ENCODE measurements at regions not wholly inside any gene's neighbourhood (a gene's known extent, or its start where the extent isn't known, plus 50 kb on each side); places are given as distances from the start of the nearest gene placed in this dataset.

DNA sequence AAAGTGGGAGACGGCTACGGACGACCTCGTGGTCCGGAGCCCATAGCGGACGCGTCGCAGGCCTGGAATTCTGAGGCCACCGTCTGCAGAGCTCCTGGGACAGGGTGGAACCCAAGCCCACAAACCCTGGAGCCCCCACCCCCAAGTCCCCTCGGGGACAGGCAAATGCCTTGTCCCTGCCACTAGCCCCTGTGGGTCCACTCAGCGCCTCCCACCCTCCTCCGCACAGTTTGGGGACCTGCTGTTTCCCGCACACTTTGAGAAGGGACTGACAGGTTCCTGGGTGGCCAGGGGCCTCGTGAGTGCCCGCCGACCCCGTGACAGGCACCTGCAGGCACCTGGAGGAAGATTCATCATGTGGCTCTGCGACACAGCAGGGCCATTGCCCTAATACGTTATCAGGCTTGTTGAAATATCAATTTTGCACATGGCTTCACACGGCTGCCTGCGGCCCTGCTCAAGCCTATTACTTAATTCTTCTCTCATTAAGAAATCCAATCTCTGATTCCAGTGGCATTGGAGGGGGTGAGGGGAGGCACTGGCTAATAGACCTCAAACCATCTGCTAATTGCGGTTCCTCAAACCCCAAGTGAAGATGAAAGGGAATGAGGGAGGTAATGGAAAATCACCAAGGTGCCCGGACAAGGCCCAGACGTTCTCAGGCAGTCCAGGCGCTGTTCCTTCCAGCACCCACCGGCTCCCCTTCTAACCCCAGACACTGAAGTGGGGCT lies 672.5 kb downstream of the BRD1 start:
- DNase-seq (ENCODE audit: low read depth), result no peak

DNA sequence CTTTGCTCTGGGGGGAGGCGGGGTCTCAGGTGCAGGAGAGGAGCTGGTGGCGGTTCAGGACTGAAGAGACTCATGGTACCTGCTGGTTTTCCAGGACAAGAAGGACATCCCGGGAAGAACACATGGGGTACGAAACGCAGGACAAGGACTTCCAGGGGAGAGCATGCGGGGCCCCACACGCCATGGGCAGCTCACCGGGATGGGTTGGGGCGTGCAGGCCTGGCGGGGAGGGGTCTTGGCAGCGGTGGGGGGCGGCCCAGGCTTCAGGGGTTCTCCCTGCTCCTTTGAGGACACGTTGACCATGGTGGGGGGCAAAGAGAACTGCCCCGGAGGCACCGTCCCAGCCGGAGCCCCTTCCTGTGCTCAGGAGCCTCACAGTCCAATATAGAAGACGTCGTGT lies 673.2 kb downstream of the BRD1 start:
- DNase-seq (ENCODE audit: low read depth), result no peak

DNA sequence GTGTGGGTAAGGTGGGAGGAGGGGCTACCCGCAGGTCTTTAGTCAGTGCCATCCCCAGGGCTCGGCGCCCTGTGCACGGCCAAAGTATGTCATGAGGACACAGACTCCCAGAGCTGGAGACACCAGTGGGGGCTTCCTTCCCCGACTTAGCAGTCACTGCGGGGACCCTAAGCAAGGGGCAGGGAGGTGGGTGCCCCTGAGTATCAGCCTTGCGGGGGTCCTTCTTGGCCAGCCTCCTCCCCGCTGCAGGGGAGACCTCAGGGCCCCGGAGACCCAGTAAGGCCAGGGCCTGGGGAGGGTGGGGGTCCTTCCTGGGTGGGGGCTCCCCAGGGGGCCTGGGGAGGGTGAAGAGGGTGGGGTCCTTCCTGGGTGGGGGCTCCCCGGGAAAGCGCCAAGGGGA lies 673.8 kb downstream of the BRD1 start:
- no peak for DNase-seq (ENCODE audit: low read depth)

DNA sequence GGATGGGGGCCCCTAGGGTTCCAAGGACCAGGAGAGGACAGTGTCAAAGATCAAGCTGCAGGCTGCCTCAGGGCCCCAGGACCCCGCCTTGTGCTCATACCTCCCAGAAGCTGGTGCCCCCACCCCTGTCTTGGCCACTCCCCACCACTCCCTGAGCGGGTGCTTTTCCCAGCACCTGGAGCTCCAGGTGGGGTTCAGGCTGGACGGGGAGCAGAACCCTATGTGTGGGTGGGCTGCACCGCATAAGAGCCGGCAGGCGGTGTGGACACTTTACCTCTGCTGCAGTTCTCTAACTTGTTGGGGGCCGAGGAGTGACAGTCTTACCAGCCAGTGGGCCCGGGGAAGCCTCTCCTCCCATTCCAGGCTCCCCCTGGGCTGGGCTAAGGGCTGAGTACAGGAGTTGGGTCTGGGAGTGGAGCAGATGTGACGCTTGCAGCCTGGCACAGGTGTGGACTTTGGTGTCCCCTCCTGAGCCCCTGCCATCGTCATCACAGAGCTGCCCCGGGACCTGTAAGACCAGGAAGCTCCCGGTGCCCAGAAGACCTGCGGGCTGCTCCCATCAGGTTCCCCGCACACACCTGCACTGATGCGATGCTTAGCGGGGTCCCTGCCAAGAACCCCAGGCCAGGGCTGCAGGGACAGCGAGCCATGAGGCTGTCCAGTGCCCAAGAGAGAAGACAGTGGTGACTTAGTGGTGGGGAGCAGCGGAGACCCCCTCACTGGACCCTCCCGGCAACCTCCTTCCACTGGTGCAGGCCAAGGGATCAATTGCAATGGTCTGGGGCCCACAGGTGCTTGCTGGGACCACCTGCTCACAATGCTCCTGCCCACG lies 674.5 kb downstream of the BRD1 start:
- no peak for DNase-seq (ENCODE audit: low read depth)

DNA sequence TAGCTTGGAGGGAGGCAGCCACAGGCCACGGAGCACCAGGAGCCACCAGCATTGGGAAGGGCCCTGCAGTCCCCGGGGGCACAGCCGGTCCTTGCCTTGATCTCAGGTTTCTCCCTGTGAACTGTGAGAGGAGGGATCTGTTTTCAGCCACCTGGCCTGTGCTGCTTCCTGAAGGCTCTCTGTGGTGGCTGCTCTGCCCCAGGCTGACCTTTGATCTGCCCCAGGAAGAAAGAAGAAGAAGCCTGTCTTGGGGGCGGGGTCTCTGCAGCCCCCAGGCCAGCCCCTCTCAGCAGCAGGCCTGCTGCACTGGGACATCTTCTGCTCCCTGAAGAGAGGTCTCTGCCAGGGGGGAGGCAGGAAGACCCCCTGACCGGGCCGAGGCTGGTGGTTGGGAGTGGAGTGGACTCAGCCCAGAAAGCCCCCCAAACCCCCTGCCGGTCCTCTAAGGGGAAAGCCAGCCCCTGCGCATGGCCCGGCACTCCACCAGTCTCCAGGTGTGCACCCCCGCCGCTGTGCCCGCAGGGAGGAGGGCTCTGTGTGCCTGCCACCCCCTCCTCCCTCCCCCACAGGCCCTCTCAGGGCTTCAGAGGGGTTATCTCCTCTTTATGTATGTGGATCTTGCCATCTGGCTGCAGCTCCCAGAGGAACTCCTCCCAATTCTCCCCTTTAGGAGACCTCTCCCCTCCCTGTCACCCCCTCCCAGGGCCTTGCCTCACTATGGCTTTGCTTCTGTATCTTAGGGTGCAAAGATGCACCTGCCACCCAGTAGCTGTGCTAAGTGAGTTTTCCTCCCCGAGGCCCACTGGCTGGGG lies 675.3 kb downstream of the BRD1 start:
- DNase-seq (ENCODE audit: low read depth), result no peak

DNA sequence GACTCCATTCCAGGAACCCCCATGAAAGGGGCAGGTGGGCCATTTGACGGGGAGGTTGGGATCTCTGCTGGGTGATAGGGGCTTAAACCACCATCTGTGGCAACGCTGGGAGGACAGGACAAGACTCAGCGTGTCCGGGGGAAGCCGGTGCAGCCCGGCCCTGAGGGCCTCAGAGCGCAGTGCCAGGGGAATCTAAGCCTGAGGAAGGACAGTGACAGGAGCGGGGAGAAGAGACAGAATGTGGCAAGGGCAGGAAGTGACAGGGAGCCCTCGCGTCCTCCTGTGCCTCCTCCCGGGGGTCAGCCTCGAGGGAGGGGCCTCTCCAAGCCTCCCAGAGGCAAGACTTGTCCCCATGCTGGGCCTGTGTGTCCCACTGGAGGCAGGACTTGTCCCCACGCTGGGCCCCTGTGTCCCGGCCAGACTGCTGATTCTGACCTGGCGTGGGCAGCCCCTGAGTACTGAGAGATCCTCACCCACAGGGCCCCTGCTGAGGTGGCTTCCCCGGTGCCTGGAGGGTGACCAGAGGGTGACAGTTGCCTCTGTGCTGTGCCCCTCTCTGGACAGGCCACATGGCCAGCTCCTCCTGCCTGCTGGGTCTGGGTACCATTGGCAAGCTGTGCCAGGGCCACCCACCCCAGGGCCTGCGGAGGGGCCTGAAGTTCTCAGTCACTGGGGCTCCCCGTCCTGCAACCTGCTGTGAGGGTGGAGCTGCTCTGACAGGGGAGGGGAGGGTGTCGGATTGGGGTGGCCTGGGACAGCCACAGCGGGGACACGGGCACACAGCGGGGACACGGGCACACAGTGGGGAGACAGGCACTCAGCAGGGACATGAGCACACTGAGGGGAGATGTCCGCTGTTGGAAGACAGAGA lies 676.2 kb downstream of the BRD1 start:
- no peak for DNase-seq (ENCODE audit: low read depth)

DNA sequence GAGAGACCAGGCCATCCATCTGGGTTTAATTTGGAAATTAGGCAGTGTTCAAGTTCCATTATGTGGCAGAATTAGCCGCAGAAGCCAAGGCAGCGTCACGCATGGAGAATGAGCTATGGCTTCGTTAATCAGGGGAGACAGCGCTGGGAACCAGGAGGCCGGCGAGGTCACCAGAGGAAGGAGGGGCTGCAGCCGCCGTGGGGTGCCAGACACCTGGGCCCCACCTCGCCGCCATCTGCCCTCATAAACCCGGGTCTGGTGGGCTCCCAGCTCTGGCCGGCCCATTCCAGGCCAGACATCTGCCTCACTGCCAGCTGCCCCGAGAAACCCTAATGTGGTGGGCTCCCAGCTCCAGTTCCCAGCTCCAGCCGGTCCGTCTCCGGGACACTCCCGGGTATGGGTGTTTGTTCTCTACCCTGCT lies 676.9 kb downstream of the BRD1 start:
- DNase-seq (ENCODE audit: low read depth), result no peak

DNA sequence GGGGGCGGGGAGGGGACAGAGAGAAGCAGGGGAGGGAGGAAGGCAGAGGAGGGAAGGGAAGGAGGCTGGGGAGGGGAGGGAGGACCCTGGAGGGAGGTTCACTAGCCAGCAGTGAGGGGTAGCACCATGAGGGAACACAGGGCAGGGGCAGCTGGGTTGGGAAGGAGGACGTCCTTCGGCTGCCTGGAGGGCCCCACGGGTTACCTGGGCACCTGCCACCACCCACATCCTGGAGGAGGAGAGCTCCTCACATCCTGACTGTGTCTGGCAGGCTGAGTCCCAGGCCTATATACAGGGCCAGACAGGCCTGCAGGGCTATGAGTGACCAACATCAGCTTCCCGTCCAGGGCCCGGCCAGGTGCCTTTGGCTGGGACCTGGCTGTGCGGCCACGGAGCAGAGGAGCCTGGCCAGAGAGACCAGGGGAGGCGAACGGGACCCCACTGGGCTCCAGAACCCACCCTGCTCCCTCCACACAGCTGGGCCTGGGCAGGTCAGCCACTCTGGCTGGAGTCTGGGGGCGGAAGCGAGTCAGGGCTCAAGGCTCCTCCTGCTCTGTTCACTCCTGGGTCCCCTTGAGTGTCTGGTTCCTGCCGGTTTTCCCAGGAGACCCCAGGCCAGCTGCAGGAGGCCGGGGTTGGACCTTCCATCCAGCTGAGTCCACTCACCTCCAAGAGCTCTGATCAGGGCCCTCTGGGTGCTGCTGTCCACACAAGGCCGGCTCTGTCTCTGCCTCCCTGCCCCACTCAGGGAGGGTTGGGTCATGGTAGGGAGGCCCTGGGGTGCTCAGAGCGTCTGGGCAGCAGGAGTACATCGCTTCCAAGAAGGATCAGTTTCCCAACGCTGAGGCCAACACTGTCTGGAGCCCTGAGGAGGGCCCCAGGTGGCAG lies 677.7 kb downstream of the BRD1 start:
- no peak for DNase-seq (ENCODE audit: low read depth)

DNA sequence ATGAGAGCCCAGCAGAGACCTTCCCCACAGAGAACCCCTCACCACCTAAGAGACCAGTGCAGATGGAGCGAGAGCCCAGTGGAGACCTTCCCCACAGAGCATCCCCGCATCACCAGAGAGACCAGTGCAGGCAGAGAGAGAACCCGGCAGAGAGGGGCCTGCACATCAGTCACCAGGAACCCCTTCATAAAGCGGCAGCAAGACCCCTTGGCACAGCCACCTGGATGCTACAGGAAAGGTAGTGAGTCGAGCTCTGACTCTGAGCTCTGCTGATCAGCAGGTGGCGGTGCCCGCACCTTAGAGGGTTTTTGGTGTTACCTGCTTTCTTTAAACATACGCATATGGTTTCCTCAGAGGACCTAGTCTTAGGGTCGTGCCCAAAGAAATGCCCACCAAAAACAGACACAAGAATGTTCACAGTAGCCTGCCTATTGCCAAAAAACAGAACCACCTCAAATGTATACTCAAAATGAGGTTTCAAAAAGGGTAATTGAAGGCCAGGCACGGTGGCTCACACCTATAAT lies 678.7 kb downstream of the BRD1 start:
- DNase-seq (ENCODE audit: low read depth), result no peak

DNA sequence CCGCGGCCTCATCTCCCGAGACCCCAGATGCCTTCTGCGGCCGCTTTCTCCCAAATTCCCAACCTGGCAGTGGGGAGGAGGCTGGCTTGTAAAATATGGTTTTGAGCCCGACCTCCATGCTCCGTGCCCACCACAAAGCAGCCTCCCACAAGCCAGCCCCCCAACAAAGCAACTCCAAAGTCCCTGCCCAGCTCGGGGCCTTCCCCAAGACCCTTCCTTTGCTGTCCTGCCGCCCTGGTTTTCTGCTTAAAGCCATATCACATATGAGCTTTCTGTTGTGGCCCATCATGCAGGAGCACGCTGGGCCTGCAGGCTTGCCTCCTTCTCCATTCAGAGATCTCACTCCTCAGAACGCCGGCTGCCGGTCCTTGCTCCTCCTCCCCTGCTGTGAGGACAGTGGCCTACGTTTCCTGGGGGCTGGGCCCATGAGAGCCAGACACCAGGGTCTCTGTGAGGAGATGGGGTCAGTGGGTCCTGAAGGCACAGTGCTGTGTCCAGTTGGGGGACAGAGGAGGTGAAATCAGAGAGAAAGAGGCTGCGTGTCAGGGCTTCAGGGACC lies 680.0 kb downstream of the BRD1 start:
- no peak for DNase-seq (ENCODE audit: low read depth)

DNA sequence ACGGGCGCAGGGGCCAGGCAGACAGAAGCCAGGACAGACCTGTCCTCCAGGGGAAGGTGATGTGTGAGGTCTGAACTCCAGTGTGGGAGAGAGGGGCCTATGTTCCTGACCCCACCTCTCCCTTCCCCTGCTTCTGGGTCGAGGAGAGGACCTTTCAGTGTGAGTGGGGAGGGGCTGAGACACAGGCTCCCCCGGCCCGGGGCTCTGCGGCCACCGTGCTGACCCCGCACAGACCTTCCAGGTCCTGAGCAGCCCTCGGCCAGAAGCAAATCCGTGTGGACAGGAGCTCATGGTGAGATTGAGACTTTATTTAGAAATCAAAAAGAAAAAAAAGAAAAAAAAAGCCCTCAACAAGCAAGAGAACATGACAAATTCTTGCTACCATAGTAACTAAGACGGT lies 680.5 kb downstream of the BRD1 start:
- DNase-seq (ENCODE audit: low read depth), result no peak

DNA sequence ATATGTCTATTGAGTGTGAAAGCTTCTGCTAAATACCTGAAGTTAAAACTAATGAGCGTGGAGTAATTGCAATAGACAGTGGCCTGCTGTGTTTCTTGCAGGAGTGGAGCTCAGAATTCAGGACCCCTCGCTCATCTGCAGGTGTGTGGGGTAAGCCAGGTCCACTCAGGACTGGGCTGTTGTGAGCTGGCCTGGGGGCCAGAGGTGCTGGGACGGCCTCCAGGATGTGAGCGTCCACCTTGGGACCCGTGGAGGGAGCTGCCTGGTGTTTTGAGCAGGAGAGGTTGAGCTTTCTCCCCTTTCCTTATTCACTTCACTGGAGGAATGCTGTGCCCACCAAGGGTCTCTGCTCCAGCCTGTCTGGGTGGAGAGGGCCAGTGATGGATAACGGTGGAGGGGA lies 681.2 kb downstream of the BRD1 start:
- no peak for DNase-seq (ENCODE audit: low read depth)

DNA sequence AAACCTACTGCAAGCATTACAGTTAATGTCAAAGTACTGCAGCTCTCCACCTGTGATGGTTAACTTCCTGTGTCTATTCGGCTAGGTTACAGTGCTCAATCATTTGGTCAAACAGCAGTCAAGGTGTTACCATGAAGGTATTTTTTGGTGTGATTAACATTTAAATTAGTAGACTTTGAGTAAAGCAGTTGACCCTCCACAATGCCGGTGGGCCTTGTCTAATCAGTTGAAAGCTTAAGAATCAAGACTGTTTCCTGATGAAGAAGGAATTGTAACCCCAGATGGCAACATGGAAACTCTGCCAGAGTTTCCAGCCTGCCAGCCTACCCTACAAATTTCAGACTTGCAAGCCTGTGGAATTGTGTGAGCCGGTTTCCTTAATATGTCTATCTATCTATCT lies 683.9 kb downstream of the BRD1 start:
- DNase-seq (ENCODE audit: low read depth), result no peak

DNA sequence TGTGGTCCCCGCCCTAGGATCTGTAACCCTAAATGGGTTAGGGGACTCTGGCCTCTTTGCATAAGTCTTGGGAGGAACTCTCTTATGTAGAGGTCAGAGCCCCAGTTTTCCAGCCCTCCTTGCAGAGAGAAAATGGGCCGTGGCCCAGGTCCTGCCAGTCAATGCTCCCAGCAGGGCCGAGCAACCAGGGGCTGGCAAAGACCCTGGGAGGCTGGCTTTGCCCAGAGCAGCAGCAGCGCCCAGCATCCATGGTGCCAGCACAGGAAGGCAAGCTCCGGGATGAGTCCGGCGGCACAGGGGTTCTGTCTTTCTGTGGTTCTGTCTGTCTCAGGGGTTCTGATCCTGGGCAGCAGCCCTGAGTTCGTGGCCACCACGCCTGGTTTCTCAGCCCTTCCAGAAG lies 684.8 kb downstream of the BRD1 start:
- DNase-seq (ENCODE audit: low read depth), result no peak

DNA sequence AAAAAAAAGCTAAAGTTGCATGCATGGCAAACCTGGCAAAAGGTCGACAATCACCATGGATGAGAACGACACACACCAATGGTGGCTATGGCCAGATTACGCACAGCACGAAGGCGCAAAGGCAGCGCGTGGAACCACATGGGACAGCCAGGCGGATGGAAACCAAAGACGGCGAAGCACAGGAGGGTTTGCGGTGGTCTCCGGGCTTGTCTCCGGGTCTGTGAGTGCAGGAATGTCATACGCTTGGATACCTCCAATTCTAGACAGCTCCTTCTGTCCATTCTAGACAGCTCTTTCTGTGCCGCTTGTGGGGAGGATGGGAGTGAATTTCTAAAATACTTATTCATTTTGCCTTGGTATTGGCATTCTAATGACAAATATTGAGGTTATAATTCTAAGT lies 685.4 kb downstream of the BRD1 start:
- no peak for DNase-seq (ENCODE audit: low read depth)

DNA sequence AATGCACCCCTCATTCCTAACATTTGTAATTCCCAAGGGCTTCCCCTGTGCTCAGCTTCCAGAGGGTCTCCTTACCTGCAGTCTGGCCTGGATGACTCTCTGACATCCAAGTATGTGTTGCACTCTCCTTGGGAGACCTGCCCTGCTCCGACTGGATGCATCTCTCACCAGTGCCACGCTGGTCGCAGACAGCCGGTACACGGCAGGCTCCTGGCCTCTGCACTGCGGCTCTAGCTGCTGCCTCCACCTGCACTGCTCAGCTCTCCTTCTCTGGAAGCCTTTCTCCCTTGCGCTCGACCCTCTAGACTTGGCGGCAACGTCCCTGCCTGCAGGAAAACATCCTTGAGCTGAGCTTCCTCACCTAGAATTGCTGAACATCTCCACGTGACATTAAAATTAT lies 685.9 kb downstream of the BRD1 start:
- DNase-seq (ENCODE audit: low read depth), result no peak

DNA sequence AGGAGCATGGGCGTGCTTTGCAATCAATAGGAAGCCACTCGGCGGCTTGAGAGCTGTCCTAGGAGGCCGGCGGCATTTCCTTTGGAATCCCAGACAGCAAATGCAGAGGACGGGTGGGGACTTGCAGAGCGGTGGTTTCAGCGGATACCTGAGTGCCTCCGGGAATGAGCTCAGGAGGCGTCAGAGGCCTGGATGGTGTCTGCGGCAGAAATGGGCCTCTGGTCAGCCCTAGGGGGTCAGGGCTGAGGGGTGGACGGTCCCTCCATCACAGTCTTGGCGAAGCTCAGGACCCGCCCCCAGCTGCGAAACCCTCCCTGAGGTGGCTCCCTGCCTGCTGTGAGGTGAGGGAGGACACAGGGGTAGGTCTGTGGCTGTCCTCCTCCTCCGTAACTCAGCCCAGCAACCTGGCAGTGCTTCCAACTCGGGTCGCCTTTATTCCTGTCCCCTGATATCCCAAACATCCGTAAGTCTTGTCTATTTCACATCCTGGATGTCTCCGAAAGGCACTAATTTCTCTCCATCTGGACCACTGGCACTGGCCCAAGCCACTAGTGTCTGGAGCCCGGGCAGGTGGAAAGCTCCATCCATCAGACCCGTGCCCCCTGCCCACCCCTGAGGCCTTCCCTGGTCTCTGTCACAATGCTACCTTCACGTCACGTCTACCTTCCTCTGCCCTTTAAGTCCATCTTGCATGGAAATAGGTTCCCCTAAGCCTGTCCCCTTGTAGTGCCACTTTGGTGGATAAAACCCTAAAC lies 686.6 kb downstream of the BRD1 start:
- no peak for DNase-seq (ENCODE audit: low read depth)

DNA sequence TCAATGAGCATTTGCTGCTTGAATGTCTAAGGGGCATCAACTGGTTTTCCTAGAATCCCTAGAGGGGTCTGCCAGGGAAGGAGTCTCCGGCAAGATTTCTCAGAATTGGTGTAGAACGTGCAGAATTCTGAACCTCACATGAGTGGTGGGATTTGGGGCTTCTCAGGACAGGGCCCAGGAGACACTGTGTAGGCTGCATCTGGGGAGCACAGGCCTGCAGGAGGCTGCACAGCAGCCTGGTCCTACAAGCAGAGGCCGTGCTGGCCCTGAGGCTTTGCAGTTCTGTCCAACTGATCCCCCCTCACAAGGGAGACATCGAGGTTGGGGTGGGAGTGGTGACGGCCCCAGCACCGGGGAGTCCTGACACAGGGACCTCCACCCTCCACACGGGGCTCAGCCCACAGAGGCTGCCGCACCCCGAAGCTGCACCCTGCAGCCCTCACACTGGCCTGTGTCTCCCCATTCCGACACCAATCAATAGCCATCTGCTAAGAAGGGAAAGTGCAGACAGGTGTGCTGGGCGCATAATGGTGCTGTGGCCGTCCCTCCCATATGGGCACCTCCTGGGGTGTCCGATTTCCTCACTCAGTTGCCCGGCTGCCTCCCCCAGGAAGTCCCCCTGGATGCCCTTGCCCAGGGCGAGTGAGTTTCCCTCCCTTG lies 688.1 kb downstream of the BRD1 start:
- no peak for DNase-seq (ENCODE audit: low read depth)

DNA sequence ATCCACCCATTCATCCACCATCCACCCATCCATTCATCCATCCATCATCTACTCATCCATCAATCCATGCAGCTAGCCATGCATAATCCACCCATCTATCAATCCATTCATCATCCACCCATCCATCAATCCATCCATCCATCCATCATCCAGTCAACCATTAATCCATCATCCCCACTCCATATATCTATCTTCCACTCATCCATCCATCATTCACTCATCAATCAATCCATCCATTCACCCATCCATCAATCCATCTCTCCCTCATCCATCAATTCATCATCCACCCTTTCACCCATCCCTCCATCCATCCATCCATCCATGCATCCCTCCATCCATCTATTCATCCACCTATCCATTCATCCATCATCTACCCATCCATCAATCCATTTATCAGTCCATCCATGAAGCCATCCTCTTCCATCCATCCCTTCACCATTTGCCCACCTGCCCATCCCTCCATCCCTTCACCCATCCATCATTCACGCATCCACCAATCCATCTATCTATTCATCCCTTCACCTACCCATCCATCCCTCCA lies 689.4 kb downstream of the BRD1 start:
- DNase-seq (ENCODE audit: low read depth), result no peak
